Upper lobe of left lung (tissue), 4 donors: ENCODE measurements at regions not wholly inside any gene's neighbourhood (a gene's known extent, or its start where the extent isn't known, plus 50 kb on each side); places are given as distances from the start of the nearest gene placed in this dataset.

Experiments used
- POLR2AphosphoS5 ChIP-seq, 2 donors: sonication (generic); formaldehyde crosslinking; IDR thresholded peaks; one replicate each; pipeline ENCODE4 v1.5.1; 2017; ENCODE audit warnings: antibody characterized with exemption in 2 of 2
- TF ChIP-seq, protein P1 (sequence below), 6 experiments: fragments of 450-650 bp in 4 of 6; fragments of 200-600 bp in 2 of 6; sonication (generic) in 2 of 6; IDR thresholded peaks; one replicate each; pipeline ENCODE4 v1.5.1; 2016 to 2019; ENCODE audit warnings: antibody characterized with exemption in 6 of 6

DNA sequence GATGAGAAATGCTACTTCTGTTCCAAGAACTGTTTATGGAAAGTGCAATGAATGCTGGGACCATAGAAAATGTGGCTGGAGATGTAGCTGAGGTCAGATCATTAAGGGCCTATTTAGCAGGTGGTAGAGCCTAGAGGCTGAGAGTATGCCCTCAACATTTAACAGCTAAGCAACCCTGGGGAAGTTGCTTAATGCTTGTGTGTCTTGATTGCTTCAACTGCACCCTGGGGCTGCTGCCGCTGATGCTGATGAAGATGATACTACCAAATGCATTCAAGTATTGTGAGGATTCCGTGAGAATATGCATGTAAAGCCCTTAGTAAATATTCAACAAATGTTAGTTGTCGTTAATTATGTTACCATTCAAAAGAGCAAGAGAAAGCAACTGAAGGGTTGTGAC is 273.2 kb downstream of the BCL11A start:
- no peak for TF ChIP-seq POLR2AphosphoS5 (IDR thresholded peaks at IDR 0.05)
- TF ChIP-seq, protein P1, sequence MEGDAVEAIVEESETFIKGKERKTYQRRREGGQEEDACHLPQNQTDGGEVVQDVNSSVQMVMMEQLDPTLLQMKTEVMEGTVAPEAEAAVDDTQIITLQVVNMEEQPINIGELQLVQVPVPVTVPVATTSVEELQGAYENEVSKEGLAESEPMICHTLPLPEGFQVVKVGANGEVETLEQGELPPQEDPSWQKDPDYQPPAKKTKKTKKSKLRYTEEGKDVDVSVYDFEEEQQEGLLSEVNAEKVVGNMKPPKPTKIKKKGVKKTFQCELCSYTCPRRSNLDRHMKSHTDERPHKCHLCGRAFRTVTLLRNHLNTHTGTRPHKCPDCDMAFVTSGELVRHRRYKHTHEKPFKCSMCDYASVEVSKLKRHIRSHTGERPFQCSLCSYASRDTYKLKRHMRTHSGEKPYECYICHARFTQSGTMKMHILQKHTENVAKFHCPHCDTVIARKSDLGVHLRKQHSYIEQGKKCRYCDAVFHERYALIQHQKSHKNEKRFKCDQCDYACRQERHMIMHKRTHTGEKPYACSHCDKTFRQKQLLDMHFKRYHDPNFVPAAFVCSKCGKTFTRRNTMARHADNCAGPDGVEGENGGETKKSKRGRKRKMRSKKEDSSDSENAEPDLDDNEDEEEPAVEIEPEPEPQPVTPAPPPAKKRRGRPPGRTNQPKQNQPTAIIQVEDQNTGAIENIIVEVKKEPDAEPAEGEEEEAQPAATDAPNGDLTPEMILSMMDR (IDR thresholded peaks at IDR 0.05), result no peak
